GM19455 (cell line): ENCODE measurements at regions not wholly inside any gene's neighbourhood (a gene's known extent, or its start where the extent isn't known, plus 50 kb on each side); places are given as distances from the start of the nearest gene placed in this dataset.

Source experiments
- ATAC-seq: cut with Tn5 transposase; IDR thresholded peaks from one replicate; pipeline ENCODE4 v1.9.1; 2021; ENCODE audit not compliant: unreplicated experiment

DNA sequence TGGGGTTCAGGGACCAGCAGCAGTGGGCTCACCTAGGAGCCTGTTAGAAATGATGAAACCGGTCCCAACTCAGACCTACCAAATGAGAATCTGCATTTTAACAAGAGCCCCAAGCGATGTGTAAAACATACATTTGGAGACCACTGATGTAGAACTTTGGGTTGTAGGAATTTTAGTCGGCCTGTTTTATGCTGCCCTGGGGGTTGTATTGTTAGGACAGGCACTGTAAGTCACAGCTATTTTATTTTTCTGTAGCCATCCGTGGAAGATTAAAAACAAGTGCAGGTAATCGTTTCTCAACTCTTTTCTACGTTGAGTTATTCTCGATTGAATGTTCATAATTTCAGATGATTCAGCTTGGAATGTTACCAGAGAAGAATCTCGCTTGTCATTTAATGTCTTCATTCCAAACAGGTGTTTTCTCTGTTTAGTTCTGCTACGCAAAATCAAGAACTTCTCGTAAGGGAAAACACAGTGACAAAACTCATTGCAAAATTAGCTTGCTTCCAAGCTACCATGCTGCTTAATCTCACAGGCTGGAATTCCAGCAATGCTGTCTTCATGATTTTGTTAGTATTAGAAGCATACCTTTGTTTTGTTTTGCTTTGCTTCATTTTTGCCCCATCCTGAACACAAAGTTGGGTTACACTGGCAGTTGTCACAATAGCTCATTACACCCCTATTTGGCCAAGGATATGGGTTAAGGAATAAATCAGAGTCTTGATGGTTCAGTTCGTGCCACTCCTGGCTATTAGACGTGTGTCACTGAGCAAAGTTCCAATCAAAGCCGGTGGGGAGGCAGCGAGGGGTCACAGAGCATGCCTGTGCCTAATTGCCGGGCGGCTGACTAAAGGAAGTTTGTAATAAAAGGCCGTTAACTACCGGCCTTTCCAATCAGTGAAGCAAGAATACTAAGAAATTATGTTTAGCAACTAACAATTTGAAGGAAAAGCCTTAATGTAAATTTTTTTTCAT, 676.9 kb downstream of the GATA3 start:
- no peak for ATAC-seq

DNA sequence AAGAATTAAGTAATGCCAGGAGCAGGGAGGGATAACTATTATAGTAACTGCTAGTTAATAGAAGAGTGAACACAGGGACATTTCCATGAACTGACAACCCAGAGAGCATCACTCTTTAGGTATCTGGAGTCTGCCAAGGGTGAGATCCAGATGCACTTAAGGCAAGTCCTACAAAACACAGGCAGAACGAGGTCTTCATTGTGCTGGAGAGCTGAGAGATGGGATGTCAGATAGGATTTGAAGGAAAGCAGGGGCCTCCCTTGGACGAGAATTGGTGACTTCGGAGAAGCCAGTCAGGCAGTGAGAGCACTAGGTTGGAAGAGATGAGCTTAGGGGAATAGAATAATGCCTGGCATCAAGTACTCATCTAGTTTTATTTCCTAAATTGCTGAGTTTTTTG, 684.5 kb downstream of the GATA3 start:
- no peak for ATAC-seq

- ATAC-seq, result no peak
Measured at GRCh38 chr10:8752146-8752843, 697.8 kb downstream of the GATA3 start.

DNA sequence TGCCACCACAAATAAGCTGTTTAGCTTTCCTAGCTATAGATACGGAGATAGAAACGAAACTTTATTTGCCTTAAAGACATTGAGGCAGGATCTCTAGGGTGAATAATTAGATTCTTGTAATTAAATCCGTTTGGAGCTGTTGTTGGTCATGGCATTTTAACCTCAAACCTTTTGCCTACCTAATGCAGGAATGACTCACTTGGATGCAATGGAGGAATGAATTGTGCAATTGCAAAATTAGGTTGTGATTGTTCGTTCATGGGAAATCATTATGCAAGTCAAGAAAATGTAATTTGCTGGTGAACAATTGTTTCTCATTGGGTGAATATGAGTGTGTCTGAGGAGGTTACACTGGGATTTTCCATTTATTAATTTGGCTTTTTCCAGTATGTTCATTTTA, 703.5 kb downstream of the GATA3 start:
- no peak for ATAC-seq

GRCh38 chr10:8766899-8767298, 712.4 kb downstream of the GATA3 start:
- no peak for ATAC-seq

GRCh38 chr10:8767591-8767990, 713.1 kb downstream of the GATA3 start:
- ATAC-seq, result no peak

DNA sequence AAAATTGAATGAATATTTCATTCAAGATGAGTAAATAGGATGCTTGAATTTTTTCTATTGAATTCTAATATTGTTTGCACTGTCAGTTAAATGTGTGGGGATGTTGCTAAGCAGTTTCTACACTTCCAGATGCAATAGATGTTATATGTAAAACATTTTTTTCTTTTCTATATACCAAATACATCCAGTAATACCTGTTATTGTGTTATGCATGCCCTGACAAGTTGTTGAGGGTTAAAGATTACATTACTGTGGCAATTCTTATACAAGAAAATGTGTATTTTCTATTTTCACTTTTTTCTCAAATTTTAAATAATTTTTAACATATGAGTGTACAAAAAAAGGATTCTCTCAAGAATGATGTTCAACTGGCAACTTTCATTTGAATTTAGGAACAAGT, 713.9 kb downstream of the GATA3 start:
- no peak for ATAC-seq

GRCh38 chr10:8768852-8769251, 714.4 kb downstream of the GATA3 start:
- ATAC-seq, result no peak

DNA sequence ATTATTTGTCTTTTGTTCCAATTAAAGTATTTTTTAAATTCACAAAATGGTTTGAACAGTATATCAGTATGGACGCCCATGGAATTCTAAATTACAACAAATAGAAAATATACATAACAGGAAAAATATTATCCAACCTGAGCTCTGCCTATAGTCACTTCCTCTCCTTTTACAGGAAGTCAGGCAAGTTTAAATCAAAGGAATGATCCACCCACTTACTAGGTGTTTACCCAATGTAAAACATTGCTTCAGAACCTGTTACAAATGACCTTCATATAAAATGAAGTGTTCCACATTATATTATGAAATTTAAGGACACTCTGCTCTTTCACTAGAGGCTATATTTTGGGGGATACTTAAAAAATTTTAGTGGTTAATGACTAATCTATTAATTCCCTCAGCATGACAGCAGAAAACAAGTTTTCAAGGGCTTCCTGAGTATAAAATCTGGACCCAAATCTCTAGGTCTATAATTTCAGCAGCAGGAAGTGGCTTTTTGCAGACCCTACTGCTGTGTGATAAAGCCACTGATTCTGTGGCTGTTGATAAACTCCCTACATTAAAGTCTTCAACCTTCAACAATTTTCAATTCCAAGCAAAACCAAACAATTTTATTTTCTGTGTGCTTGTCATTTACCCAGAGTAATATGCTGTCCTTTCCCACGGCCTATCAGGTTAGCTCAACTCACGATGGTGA, 722.6 kb downstream of the GATA3 start:
- no peak for ATAC-seq

DNA sequence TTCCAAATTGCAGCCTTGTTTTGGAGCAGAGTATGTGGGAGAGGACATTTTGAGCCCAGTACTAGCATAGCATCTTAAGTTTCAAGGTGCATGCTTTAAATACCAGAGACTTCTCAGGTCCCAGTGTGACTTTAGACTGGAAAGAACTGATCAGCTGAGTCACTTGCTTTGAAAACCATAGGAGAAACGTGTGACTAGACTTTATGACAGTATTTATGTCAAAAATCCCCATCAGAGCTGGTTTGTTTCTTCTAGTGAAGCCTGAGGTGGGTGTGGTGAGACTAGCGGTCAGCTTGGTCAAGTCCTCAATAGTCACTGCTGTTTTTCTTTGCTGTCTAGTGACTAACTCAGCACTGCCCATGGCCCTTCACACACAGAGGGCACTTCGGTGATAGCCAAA, 724.2 kb downstream of the GATA3 start:
- no peak for ATAC-seq

DNA sequence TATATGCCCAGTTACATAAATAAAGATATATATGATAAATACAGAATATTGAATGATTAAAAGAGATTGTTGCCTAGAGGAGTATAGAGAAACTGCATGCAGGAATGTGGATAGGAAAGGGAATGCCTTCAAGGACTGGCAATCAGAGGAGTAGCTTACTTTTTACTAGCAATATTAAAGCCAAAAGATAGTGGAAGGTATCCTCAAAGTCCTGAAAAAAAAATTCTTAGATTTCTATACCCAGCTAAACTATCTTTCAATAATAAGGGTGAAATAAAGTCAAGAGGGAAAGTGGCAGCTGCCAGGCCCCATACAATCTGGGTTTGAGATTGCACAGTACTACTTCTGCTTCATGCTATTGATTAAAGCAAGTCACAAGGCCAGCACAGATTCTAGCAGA, 733.2 kb downstream of the GATA3 start:
- no peak for ATAC-seq

DNA sequence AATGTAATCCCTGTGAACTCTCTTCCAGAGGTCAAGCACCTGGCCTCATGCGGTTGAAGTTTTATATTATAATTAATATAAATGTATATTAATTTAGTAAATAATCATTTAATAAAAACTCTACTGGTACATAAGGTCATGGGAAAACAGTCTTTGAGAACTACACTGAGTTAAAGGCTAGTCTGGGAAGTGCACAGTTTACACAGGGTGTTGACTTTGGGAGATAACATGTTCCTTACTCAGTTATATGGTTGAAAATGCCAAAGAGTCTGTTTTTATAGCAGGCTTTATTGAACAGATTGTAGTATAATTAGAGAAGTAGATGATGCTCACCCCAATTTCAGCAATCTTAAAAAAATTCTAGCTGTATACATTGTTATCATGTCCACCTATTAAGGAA, 735.9 kb downstream of the GATA3 start:
- ATAC-seq, result no peak

DNA sequence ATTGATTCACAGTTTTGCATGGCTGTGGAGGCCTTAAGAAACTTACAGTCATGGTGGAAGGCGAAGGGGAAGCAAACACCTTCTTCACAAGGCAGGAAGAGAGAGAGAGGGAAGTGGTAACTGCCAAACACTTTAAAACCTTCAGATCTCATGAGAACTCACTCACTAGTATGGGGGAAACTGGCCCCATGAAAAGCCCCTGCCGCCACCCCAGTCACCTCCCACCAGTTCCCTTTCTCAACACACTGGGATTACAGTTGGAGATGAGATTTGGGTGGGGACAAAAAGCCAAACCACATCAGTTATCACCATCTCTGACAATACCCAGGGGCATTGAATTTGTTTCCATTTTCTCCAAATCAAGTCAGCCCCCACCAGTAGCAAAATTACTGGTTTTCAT, 740.4 kb downstream of the GATA3 start:
- ATAC-seq, result no peak

- no peak for ATAC-seq
Measured at GRCh38 chr10:8800426-8800825, 745.9 kb downstream of the GATA3 start.

- ATAC-seq, result no peak
Measured at GRCh38 chr10:8803992-8804391, 749.5 kb downstream of the GATA3 start.

DNA sequence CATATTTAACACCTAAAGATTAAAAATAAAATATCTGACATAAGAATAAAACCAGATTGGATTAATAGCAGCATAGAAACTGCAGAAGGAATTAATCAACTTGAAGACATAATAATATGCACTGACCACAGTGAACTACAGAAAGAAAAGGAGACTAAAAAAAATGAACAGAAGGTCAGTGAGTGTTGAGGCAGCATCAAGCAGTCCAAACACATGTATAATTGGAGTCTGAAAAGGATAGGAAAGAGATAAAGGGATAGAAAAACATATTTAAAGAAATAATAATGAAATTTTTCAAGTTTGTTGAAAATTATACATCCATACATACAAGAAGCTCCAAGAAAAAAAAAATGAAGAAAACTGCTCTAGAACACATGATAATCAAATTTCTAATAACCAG, 756.2 kb downstream of the GATA3 start:
- no peak for ATAC-seq

- no peak for ATAC-seq
Measured at GRCh38 chr10:8811201-8811600, 756.7 kb downstream of the GATA3 start.

DNA sequence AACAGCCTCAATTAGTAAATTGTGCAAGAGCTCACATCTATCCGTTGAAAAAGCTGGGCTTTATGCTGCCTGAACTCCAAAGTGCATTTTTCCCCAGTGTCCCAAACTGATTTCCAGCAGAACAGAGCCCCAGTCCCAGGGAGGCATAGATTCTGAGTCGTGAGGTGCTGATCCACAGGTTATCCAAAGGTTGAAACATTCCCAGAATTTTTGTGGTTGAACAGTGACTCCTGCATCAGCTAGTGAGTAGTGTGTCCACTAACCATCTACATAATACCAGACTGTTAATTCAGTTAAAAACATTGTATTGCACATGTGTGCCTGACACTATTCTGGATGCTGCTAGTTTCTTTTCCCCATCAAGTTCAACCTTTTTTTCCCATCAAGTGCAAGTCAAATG, 761.5 kb downstream of the GATA3 start:
- ATAC-seq, result no peak

GRCh38 chr10:8817299-8817698, 762.8 kb downstream of the GATA3 start:
- ATAC-seq, result no peak

- ATAC-seq, result no peak
Measured at GRCh38 chr10:8825611-8826010, 771.1 kb downstream of the GATA3 start.

- ATAC-seq, result no peak
Measured at GRCh38 chr10:8829592-8829991, 775.1 kb downstream of the GATA3 start.

- ATAC-seq, result no peak
Measured at GRCh38 chr10:8830048-8830447, 775.6 kb downstream of the GATA3 start.
